Thoracic aorta (tissue), 2 donors: ENCODE measurements at regions not wholly inside any gene's neighbourhood (a gene's known extent, or its start where the extent isn't known, plus 50 kb on each side); places are given as distances from the start of the nearest gene placed in this dataset.

Source experiments
- ATAC-seq: fragments of 150-250 bp; one replicate; pipeline ENCODE4 v1.8.0; 2017; ENCODE audit warnings: low read depth; ENCODE audit not compliant: insufficient number of reproducible peaks, low FRiP score
- DNase-seq: peaks from one replicate; pipeline ENCODE4 v3.0.0-alpha.2; 2020; ENCODE audit warnings: low spot score
- H3K27ac ChIP-seq, 2 donors: fragments of 200-600 bp; sonication (generic); 1 replicate in 1 of 2; 2 replicates in 1 of 2; pipeline ENCODE4 v1.5.1; 2016; ENCODE audit warnings: mild to moderate bottlenecking in 2 of 2, moderate library complexity in 2 of 2
- H3K27me3 ChIP-seq: fragments of 200-600 bp; sonication (generic); replicated peaks from 2 replicates; pipeline ENCODE4 v1.6.0; 2016; ENCODE audit warnings: mild to moderate bottlenecking; ENCODE audit not compliant: insufficient read depth
- H3K36me3 ChIP-seq: fragments of 200-600 bp; sonication (generic); one replicate; pipeline ENCODE4 v1.5.1; 2016
- H3K4me1 ChIP-seq, 2 donors: fragments of 200-600 bp; sonication (generic); 1 replicate in 1 of 2; 2 replicates in 1 of 2; pipeline versions ENCODE4 v1.5.1 to v1.6.0; 2016; ENCODE audit warnings: low read depth in 2 of 2, mild to moderate bottlenecking in 1 of 2; ENCODE audit not compliant: control insufficient read depth in 1 of 2
- H3K4me3 ChIP-seq: fragments of 200-600 bp; sonication (generic); 2 replicates; pipeline ENCODE4 v1.5.1; 2016; ENCODE audit warnings: mild to moderate bottlenecking
- H3K9me3 ChIP-seq: fragments of 200-600 bp; sonication (generic); 2 replicates; pipeline ENCODE4 v1.5.1; 2016
- TF ChIP-seq, protein P1 (sequence below): fragments of 200-600 bp; sonication (generic); IDR thresholded peaks from one replicate; pipeline ENCODE4 v1.5.1; 2019; ENCODE audit warnings: antibody characterized with exemption

DNA sequence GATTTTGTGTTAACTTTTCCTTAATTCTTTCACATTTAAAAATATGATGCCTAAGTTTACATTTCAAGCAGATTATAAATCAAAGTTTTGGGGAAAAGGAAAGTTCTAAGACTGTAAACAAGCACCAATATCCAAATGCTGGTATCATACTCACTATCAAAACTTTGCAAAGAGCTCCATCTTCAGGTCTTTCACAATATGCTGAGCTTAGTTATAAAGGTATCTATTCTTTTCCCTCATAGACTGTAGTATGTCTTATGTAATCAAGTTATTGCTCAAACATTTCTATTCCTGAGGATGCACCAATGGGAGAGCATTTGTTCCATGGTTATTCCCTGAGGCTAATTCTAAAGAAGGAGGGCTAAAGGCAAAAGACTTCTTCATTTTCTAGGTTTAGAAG lies 207.9 kb upstream of the FAM241A start:
- Histone ChIP-seq H3K4me1 (no peaks in the 10 kb centered on the region), H3K27me3 (no peaks in the 10 kb centered on the region), H3K27ac (no peak overlapping the region), H3K4me3 (no peak overlapping the region), H3K9me3 (no peaks in the 10 kb centered on the region), H3K36me3 (no peaks in the 10 kb centered on the region)
- DNase-seq (no peak), ATAC-seq (no peak)
- TF ChIP-seq, protein P1, sequence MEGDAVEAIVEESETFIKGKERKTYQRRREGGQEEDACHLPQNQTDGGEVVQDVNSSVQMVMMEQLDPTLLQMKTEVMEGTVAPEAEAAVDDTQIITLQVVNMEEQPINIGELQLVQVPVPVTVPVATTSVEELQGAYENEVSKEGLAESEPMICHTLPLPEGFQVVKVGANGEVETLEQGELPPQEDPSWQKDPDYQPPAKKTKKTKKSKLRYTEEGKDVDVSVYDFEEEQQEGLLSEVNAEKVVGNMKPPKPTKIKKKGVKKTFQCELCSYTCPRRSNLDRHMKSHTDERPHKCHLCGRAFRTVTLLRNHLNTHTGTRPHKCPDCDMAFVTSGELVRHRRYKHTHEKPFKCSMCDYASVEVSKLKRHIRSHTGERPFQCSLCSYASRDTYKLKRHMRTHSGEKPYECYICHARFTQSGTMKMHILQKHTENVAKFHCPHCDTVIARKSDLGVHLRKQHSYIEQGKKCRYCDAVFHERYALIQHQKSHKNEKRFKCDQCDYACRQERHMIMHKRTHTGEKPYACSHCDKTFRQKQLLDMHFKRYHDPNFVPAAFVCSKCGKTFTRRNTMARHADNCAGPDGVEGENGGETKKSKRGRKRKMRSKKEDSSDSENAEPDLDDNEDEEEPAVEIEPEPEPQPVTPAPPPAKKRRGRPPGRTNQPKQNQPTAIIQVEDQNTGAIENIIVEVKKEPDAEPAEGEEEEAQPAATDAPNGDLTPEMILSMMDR: no peak

DNA sequence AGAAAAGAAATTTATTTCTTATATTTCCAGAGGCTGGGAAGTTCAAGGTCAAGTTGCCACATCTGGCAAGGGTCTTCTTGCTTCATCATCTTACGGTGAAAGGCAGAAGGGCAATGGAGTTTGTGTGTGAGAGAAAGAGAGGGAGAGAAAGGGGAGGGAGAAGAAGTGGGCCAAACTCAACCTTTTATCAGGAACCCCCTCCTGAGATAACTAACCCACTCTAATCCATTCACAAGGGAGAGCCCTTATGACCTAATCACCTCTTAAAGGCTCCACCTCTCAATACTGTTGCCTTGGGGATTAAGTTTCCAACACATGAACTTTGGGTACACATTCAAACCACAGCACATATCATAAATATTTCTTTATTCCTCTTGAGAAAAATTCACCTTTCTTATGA lies 203.3 kb upstream of the FAM241A start:
- TF ChIP-seq, protein P1: no peak
- ATAC-seq (no peak), DNase-seq (no peak)
- Histone ChIP-seq H3K36me3 (no peaks in the 10 kb centered on the region), H3K4me3 (no peak overlapping the region), H3K27ac (no peak overlapping the region), H3K27me3 (no peaks in the 10 kb centered on the region), H3K9me3 (no peaks in the 10 kb centered on the region), H3K4me1 (no peaks in the 10 kb centered on the region)

DNA sequence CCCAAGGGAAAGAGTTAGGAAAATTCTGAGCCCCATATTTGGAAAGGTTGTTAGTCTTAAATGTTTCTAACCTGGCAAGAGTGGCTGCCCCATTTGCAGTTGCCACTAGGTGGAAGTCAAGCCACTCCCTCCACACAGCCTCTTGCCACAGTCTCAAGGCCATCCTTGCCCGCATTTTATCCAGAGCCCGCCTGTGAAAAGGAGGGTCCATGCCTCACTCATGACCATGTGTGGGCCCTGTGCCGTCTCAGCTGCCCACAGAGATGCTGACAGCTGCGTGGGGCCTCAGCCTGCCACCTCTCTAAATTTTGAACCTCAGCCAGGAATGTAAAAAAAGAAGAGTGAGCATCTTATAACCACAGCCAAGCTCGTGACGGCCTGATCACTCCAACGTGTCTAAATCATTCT lies 201.5 kb upstream of the FAM241A start:
- TF ChIP-seq, protein P1: no peak
- Histone ChIP-seq H3K27me3 (no peaks in the 10 kb centered on the region), H3K4me1 (no peaks in the 10 kb centered on the region), H3K36me3 (no peaks in the 10 kb centered on the region), H3K9me3 (no peaks in the 10 kb centered on the region), H3K27ac (no peak overlapping the region), H3K4me3 (no peak overlapping the region)
- ATAC-seq (no peak), DNase-seq (no peak)

DNA sequence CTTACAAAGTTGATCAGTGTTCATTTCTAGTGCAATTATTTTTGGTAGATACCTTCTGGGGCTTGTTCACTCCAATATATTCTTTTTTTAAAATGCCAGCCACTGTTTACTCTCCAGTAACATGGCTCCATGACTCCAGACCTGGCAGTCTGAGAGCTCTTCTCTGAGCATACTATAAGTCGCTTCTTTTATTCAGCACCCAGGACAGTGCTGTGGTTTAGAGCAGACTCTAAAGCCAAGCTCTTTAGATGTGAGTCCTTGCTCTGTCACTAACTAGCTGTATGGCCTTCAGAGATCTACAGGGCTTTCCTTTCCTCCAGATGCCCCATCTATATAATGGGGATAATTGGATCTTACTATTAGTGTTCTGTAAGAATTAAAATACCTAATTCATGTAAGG lies 200.2 kb upstream of the FAM241A start:
- H3K4me1 ChIP-seq: no peaks in the 10 kb centered on the region
- no peak overlapping the region for H3K4me3 ChIP-seq
- H3K36me3 ChIP-seq: no peaks in the 10 kb centered on the region
- no peaks in the 10 kb centered on the region for H3K9me3 ChIP-seq
- no peaks in the 10 kb centered on the region for H3K27me3 ChIP-seq
- no peak for DNase-seq
- H3K27ac ChIP-seq: no peak overlapping the region
- no peak for ATAC-seq
- TF ChIP-seq, protein P1: no peak

DNA sequence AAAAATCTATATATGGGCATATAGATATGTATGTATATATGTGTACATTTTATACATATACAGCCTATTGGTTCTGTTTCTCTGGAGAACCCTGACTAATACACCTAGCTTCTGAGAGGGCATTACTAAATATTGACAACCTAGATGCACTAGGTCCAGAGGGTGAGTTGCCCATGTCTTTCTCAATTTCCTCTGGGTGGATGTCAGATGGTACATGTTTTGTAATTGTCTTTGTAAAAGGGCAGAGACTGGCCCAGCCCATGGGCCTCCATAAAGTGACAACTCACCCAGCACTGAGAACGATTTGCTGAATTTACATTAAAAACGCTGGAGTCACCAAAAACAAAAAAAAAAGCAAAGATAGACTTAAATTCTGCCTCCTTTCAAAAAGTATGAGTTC lies 198.5 kb upstream of the FAM241A start:
- no peak for DNase-seq

More for the DNA sequence above, 198.5 kb upstream of the FAM241A start:
- ATAC-seq: no peak
- Histone ChIP-seq H3K27ac (no peak overlapping the region), H3K4me3 (no peak overlapping the region), H3K36me3 (no peaks in the 10 kb centered on the region), H3K9me3 (no peaks in the 10 kb centered on the region), H3K4me1 (no peaks in the 10 kb centered on the region), H3K27me3 (no peaks in the 10 kb centered on the region)
- TF ChIP-seq, protein P1: no peak
